KOPT-K1 (cell line): ENCODE measurements at regions not wholly inside any gene's neighbourhood (a gene's known extent, or its start where the extent isn't known, plus 50 kb on each side); places are given as distances from the start of the nearest gene placed in this dataset.

ENCODE experiments used
- H3K27ac ChIP-seq: fragments of 200-600 bp; sonication (generic); 2 replicates; pipeline ENCODE4 v1.5.1; 2016; ENCODE audit warnings: antibody characterized with exemption, mild to moderate bottlenecking, low read depth, low read length; ENCODE audit not compliant: poor library complexity, severe bottlenecking
- H3K36me3 ChIP-seq: fragments of 200-600 bp; sonication (generic); 2 replicates; pipeline ENCODE4 v1.5.1; 2017; ENCODE audit warnings: antibody characterized with exemption, mild to moderate bottlenecking, low read length, moderate library complexity; ENCODE audit not compliant: insufficient read depth
- H3K9me3 ChIP-seq: fragments of 200-600 bp; sonication (generic); 2 replicates; pipeline ENCODE4 v1.5.1; 2017; ENCODE audit warnings: antibody characterized with exemption, low read length, mild to moderate bottlenecking; ENCODE audit not compliant: insufficient read depth, poor library complexity, severe bottlenecking

DNA sequence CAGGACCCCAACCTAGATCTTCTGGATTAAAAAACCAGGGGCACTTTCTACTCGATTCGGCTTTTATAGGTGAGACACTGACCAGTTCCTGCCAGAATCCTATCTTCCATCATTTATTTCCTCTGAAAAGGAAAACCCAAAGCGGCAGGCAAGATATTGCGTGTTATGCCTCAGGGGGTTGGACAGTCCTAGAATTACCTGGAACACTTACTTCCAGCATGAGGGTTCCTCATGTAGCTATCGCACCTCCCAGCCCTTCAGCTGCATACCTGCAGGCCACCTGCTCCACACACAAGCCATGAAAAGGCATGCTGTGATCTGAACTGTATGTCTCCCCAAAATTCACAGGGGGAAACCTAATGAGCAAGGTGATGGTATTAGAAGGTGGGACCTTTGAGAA, 58.3 kb upstream of the DLG1 start:
- no peak overlapping the region for H3K27ac ChIP-seq
- H3K9me3 ChIP-seq = peaks cover 31% of the 10 kb centered on the region
- H3K36me3 ChIP-seq = no peaks in the 10 kb centered on the region

GRCh38 chr3:197356275-197356674, 57.9 kb upstream of the DLG1 start:
- H3K9me3 ChIP-seq = peaks cover 29% of the 10 kb centered on the region
- H3K27ac ChIP-seq = no peak overlapping the region
- H3K36me3 ChIP-seq = no peaks in the 10 kb centered on the region

DNA sequence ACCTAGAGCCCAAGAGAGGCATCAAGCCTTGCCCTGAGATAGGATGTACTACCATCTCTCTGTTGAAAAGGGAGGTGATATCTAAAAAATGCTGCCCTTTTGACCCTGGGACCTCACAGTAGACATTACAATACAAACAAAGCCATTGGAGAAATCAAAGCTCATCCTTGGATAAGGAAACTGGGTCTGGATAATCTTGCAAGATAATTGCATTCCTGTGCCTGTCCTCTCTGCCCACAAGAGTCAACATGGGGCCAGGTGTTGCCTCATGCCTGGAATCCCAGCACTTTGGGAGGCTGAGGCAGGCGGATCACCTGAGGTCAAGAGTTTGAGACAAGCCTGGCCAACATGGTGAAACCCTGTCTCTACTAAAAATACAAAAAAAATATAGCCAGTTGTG, 57.3 kb upstream of the DLG1 start:
- H3K27ac ChIP-seq = no peak overlapping the region
- no peaks in the 10 kb centered on the region for H3K36me3 ChIP-seq
- peaks cover 23% of the 10 kb centered on the region for H3K9me3 ChIP-seq

DNA sequence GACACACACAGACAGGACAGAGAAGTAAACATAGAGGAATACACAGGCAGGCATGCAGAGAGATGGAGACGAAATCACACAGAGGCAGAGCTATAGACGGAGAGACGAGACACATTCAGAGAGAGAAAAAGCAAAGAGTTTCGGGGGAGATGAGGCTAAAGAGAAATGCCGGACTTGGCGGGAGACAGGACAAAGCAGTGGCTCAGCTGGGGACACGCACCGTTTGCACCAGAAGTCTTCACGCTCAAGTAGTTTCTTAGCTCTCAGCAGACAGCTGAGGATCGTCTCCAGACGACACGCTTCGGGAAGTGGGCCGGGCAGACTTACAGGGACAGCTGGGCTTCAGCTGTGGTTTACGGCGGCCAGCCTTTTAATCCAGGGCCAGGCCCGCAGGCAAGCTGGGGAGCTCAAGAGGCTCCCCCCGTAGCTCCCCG, 56.2 kb upstream of the DLG1 start:
- H3K27ac ChIP-seq = no peak overlapping the region
- H3K9me3 ChIP-seq = peaks cover 12% of the 10 kb centered on the region
- no peaks in the 10 kb centered on the region for H3K36me3 ChIP-seq

GRCh38 chr3:197353867-197354567, 55.6 kb upstream of the DLG1 start:
- Histone ChIP-seq H3K9me3 (peaks cover 6% of the 10 kb centered on the region), H3K36me3 (no peaks in the 10 kb centered on the region), H3K27ac (no peak overlapping the region)

DNA sequence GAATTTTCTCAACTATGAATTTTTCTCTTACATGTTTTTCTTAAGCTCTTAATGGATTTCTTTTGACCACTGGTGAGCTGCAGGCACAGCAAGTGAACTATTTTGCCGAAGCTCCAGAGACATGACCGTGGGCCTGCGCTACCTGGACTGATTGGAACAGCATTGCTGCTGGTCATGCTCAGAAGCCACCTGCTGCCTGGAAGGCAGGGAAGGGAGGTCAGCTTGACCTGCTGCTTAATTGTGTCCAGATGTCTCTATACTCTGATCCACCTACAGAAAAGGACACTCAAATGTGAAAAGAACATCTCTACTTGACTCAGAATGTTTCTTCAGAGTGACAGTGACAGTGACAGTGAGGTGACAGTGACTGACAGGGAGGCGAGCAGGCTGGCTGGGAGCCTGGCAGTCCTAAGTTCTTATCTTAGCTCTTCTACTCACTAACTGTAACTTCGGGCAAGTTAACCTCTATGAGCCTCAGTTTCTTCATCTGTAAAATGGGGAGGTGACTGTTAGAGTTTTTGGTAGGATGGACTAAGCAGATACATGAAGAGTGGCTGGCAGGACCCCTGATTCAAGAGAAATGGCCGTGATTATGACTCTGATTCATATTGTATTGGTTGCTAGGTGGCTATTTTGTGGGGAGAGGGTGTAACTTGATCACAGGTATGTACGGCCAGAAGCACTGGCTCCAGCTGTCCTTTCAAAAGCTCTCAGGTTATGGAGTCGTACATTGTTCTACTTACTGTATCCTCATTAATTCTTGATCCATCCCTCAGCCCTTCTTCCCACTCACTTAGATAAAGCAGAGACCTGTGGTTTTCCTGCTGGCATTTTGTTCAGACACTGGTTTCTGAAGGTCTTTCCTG, 54.8 kb upstream of the DLG1 start:
- Histone ChIP-seq H3K27ac (no peak overlapping the region), H3K36me3 (no peaks in the 10 kb centered on the region), H3K9me3 (no peaks in the 10 kb centered on the region)

- Histone ChIP-seq H3K9me3 (no peaks in the 10 kb centered on the region), H3K27ac (no peak overlapping the region), H3K36me3 (no peaks in the 10 kb centered on the region)
Measured at GRCh38 chr3:197352382-197352781, 54.0 kb upstream of the DLG1 start.

GRCh38 chr3:197350446-197350845, 52.0 kb upstream of the DLG1 start:
- Histone ChIP-seq H3K9me3 (no peaks in the 10 kb centered on the region), H3K36me3 (no peaks in the 10 kb centered on the region), H3K27ac (no peak overlapping the region)

DNA sequence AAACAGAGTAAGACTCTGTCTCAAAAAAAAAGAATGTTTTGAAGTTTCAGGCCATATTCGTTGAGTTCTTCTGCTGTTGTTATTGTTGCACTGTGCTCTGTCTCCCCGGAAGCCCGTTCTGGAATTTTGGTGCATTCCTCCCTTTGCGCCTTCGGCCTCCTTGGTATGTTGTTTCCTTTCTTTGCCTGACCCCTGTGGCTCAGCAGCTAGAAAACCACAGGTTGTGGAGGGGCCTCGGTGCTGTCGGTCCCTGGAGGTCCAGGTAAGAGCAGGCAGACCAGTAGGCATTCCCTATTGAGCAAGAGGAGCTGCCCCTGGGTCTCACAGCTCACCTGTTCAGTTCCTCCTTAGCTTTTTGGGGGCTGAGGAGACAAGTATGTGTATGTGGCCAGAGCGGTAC, 51.0 kb upstream of the DLG1 start:
- H3K27ac ChIP-seq = no peak overlapping the region
- no peaks in the 10 kb centered on the region for H3K9me3 ChIP-seq
- no peaks in the 10 kb centered on the region for H3K36me3 ChIP-seq
